Neural cell (in vitro differentiated cells): ENCODE measurements at regions not wholly inside any gene's neighbourhood (a gene's known extent, or its start where the extent isn't known, plus 50 kb on each side); places are given as distances from the start of the nearest gene placed in this dataset.

ENCODE experiments used
- CTCF ChIP-seq: fragments of 450-650 bp; IDR thresholded peaks from 2 replicates; pipeline ENCODE4 v1.5.1; 2014; ENCODE audit warnings: antibody characterized with exemption, mild to moderate bottlenecking, moderate library complexity; ENCODE audit not compliant: poor library complexity, severe bottlenecking
- EP300 ChIP-seq: fragments of 450-650 bp; conservative IDR thresholded peaks from 2 replicates; pipeline ENCODE4 v1.6.1; 2014; ENCODE audit warnings: antibody characterized with exemption, mild to moderate bottlenecking, moderate library complexity; ENCODE audit not compliant: poor library complexity, severe bottlenecking
- MXI1 ChIP-seq: fragments of 450-650 bp; conservative IDR thresholded peaks from 2 replicates; pipeline ENCODE4 v1.6.1; 2014; ENCODE audit warnings: antibody characterized with exemption, mild to moderate bottlenecking; ENCODE audit not compliant: poor library complexity, severe bottlenecking
- POLR2AphosphoS5 ChIP-seq: IDR thresholded peaks from 2 replicates; pipeline ENCODE4 v1.6.1; 2012
- RAD21 ChIP-seq: fragments of 450-650 bp; conservative IDR thresholded peaks from 2 replicates; pipeline ENCODE4 v1.6.1; 2014; ENCODE audit warnings: antibody characterized with exemption, mild to moderate bottlenecking, moderate library complexity
- SMC3 ChIP-seq: fragments of 450-650 bp; conservative IDR thresholded peaks from 2 replicates; pipeline ENCODE4 v1.6.1; 2014; ENCODE audit warnings: antibody characterized with exemption, mild to moderate bottlenecking, moderate library complexity; ENCODE audit not compliant: poor library complexity
- TAF1 ChIP-seq: IDR thresholded peaks from 2 replicates; pipeline ENCODE4 v1.6.1; 2012; ENCODE audit warnings: low read depth

DNA sequence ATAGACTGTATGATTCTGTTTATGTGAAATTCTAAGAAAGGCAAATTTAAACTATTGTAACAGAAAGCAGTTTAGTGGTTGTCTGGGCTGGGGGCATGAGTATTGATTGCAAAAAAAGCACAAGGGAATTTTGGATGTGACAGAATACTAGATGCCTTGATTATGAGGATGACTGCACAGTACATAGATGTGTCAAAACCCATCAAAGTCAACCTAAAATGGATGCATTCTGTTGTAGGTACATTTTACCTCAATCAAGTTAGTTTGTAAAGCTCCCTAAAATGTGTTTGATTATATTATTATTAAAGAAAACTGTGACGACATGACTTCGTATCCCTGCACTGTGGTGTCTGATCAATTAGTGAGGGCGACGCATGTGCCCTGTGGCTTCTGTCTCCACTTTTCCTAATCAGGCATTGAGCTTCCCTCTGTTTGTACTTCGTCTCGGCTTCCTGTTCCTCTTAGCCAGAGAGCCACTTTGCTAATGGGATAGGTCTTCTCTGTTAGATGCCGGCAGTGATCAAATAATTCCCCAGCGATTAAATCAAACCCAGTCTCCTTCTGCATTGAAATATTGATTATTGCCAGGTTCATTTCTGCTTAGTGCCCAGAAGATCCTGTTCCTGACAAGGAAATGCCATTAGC lies 118.3 kb upstream of the GGTLC1 start:
- TF ChIP-seq MXI1 (no peak), CTCF (no peak), EP300 (no peak), POLR2AphosphoS5 (no peak), TAF1 (no peak), SMC3 (no peak), RAD21 (no peak)
